Stomach (tissue), 8 donors: ENCODE measurements at regions not wholly inside any gene's neighbourhood (a gene's known extent, or its start where the extent isn't known, plus 50 kb on each side); places are given as distances from the start of the nearest gene placed in this dataset.

Experiments used
- DNase-seq, 2 donors: peaks; one replicate each; pipeline versions ENCODE4 v3.0.0 to v3.0.0-alpha.2; 2013 to 2019
- H3K27ac ChIP-seq, 5 donors: fragments of 200-600 bp in 4 of 5; sonication (generic) in 4 of 5; one replicate each; pipeline ENCODE4 v1.5.1; 2013 to 2019; ENCODE audit warnings: mild to moderate bottlenecking in 1 of 5, moderate library complexity in 1 of 5
- H3K27me3 ChIP-seq, 3 donors: fragments of 200-600 bp; sonication (generic); one replicate each; pipeline ENCODE4 v1.5.1; 2017 to 2019; ENCODE audit warnings: mixed run types in 1 of 3
- H3K36me3 ChIP-seq, 4 donors: fragments of 200-600 bp; sonication (generic); 1 replicate in 3 of 4; 2 replicates in 1 of 4; pipeline ENCODE4 v1.5.1; 2016 to 2019
- H3K4me1 ChIP-seq, 4 donors: fragments of 200-600 bp; sonication (generic); one replicate each; pipeline ENCODE4 v1.5.1; 2016 to 2019
- H3K4me3 ChIP-seq, 4 donors: fragments of 200-600 bp; sonication (generic) in 3 of 4; one replicate each; pipeline ENCODE4 v1.5.1; 2016 to 2019; ENCODE audit warnings: mild to moderate bottlenecking in 1 of 4
- H3K9me3 ChIP-seq, 4 donors: fragments of 200-600 bp; sonication (generic); one replicate each; pipeline ENCODE4 v1.5.1; 2016 to 2019
- EP300 ChIP-seq: sonication (generic); formaldehyde crosslinking; IDR thresholded peaks from one replicate; pipeline ENCODE4 v1.6.1; 2017; ENCODE audit warnings: antibody characterized with exemption
- POLR2A ChIP-seq, 4 donors: fragments of 450-650 bp; IDR thresholded peaks; one replicate each; pipeline ENCODE4 v1.6.1; 2016; ENCODE audit warnings: antibody characterized with exemption in 4 of 4, control low read depth in 2 of 4, mild to moderate bottlenecking in 1 of 4, moderate library complexity in 1 of 4
- POLR2AphosphoS5 ChIP-seq, 3 donors: sonication (generic); formaldehyde crosslinking; IDR thresholded peaks; one replicate each; pipeline ENCODE4 v1.6.1; 2016; ENCODE audit warnings: antibody characterized with exemption in 3 of 3
- WGBS, 5 donors: extraction: QIAGEN DNeasy Blood & Tissue Kit in 3 of 5; methylation state at CpG; one replicate each; pipeline versions ENCODE4 v1.1.5 to v1.1.7; 2013 to 2018; 5-methylcytosine and 5-hydroxymethylcytosine counted together
- intact Hi-C: fragments of 100-400 bp; cut with DNase I; formaldehyde crosslinking; loops from one replicate; pipeline ENCODE4 v1.15.1; 2023; ENCODE audit warnings: low total_unique reads
- TF ChIP-seq, protein P1 (sequence below), 7 experiments: fragments of 450-650 bp in 4 of 7; fragments of 200-600 bp in 3 of 7; sonication (generic) in 3 of 7; IDR thresholded peaks; one replicate each; pipeline ENCODE4 v1.5.1; 2016 to 2019; ENCODE audit warnings: antibody characterized with exemption in 7 of 7, control low read depth in 2 of 7, mild to moderate bottlenecking in 1 of 7
- donor health status: healthy with polysubstance abuse.
- donor health status: Bipolar disorder and iron deficiency.
- donor health status: healthy.

DNA sequence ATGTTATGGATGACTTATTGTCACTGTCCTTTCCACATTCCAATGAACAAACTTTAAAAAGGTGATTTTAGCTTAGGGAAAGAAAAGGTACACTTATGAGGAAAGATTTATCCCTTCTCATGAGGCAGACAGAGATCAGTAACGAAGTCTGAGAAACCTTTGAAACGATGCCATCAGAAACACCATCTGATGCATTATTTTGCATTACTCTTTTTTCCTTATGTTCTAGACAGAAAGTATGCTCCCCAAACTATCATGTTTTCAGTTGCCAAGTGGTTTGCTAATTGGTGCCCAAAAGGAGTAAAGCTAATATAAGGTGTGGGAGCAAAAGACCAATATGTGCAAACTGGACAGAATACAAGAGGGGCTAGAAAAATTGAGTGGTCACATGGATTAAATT is 397.7 kb upstream of the RIOK2 start:
- Histone ChIP-seq H3K27ac (no peak overlapping the region), H3K27me3 (no peaks in the 10 kb centered on the region), H3K36me3 (no peaks in the 10 kb centered on the region), H3K9me3 (no peaks in the 10 kb centered on the region), H3K4me3 (no peak overlapping the region), H3K4me1 (peaks cover 0 to 6% (median 0%) of the 10 kb centered on the region in 4 donors)
- TF ChIP-seq POLR2A (IDR thresholded peaks at IDR 0.05), result no peak
- no peak for TF ChIP-seq EP300
- TF ChIP-seq, protein P1, sequence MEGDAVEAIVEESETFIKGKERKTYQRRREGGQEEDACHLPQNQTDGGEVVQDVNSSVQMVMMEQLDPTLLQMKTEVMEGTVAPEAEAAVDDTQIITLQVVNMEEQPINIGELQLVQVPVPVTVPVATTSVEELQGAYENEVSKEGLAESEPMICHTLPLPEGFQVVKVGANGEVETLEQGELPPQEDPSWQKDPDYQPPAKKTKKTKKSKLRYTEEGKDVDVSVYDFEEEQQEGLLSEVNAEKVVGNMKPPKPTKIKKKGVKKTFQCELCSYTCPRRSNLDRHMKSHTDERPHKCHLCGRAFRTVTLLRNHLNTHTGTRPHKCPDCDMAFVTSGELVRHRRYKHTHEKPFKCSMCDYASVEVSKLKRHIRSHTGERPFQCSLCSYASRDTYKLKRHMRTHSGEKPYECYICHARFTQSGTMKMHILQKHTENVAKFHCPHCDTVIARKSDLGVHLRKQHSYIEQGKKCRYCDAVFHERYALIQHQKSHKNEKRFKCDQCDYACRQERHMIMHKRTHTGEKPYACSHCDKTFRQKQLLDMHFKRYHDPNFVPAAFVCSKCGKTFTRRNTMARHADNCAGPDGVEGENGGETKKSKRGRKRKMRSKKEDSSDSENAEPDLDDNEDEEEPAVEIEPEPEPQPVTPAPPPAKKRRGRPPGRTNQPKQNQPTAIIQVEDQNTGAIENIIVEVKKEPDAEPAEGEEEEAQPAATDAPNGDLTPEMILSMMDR (IDR thresholded peaks at IDR 0.05), result no peak
- TF ChIP-seq POLR2AphosphoS5 (IDR thresholded peaks at IDR 0.05), result no peak
- 88 to 96% (median 94%) methylated on average over 2 of the region's 2 CpGs for WGBS, 5 donors
- intact Hi-C loops, result no loop called here
- no peak for DNase-seq

DNA sequence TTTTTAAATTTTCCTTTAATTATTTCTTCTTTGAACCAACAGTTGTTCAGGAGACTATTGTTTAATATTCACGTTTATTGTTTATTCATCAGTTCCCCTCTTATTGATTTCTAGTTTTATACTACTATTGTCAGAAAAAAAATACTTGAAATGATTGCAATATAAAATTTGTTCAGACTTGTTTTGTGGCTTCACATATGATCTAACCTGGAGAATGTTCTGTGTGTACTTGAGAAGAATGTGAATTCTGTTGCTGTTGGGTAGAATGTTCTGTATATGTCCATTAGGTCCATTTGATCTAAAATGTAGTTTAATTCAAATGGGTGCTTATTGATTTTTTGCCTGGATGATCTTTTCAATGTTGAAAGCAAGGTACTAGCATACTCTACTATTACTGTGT is 408.7 kb upstream of the RIOK2 start:
- intact Hi-C loops, result no loop called here
- no peaks in the 10 kb centered on the region for H3K36me3 ChIP-seq
- no peaks in the 10 kb centered on the region for H3K4me1 ChIP-seq
- TF ChIP-seq, protein P1 (IDR thresholded peaks at IDR 0.05), result no peak
- TF ChIP-seq POLR2AphosphoS5 (IDR thresholded peaks at IDR 0.05) (no peak), EP300 (no peak), POLR2A (IDR thresholded peaks at IDR 0.05) (no peak)
- DNase-seq, result no peak
- peaks cover 0 to 20% (median 6%) of the 10 kb centered on the region in 4 donors for H3K9me3 ChIP-seq
- H3K4me3 ChIP-seq, result no peak overlapping the region
- WGBS, 5 donors, result 31 to 88% (median 76%) methylated on average over 1 of the region's 1 CpG
- H3K27me3 ChIP-seq, result no peaks in the 10 kb centered on the region
- no peak overlapping the region for H3K27ac ChIP-seq

DNA sequence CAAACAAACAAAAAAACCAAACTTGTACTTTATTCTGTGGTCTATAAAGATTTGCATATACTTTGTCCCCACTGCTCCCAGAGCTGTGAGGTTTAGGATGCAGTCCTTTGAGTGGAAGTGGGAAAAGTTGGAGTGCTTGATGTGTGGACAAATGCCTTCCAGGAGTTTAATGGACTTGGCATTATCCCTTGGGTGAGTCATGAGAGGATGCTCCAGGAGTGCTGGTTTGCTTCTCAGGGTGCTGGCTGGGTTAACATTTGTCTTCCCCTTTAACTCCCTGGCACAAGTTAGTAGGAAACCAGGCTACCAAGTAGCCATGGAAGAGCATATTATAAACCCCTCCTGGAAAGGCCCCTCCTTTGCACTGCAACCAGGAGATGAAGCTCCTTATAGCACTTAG is 417.4 kb upstream of the RIOK2 start:
- H3K4me1 ChIP-seq, result no peaks in the 10 kb centered on the region
- TF ChIP-seq POLR2A (IDR thresholded peaks at IDR 0.05) (no peak), EP300 (no peak), POLR2AphosphoS5 (IDR thresholded peaks at IDR 0.05) (no peak)
- TF ChIP-seq, protein P1 (IDR thresholded peaks at IDR 0.05), result no peak

DNA sequence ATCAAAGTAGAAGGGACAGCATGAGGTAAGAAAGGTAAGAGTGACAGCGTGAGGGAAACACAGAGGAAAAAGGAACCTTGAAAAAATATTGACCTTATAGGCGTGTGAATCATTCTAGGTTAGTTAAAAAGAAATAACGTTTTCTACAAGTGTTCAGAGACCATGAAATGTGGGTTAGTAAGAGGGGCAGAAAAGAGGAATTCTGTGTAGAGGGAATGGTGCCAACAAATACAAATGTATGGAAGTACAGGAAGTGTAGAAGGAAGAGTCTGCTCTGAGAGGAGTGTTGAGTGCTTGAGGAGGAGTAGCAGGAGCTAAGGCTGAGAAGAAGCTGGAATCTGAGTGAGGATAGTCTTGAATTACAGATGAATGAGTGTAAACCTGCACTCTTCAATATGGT is 418.6 kb upstream of the RIOK2 start:
- Histone ChIP-seq H3K9me3 (peaks cover 7 to 44% (median 27%) of the 10 kb centered on the region in 4 donors), H3K4me1 (no peaks in the 10 kb centered on the region)
- DNase-seq, result no peak

More for the DNA sequence above, 417.4 kb upstream of the RIOK2 start:
- H3K36me3 ChIP-seq, result no peaks in the 10 kb centered on the region
- no peak for DNase-seq
- H3K27ac ChIP-seq, result no peak overlapping the region
- peaks cover 7 to 56% (median 33%) of the 10 kb centered on the region in 4 donors for H3K9me3 ChIP-seq
- no peaks in the 10 kb centered on the region for H3K27me3 ChIP-seq
- H3K4me3 ChIP-seq, result no peak overlapping the region
- intact Hi-C loops, result no loop called here

More for the DNA sequence above, 418.6 kb upstream of the RIOK2 start:
- intact Hi-C loops, result no loop called here
- no peaks in the 10 kb centered on the region for H3K36me3 ChIP-seq
- no peaks in the 10 kb centered on the region for H3K27me3 ChIP-seq
- H3K27ac ChIP-seq, result no peak overlapping the region
- no peak for TF ChIP-seq EP300
- no peak for TF ChIP-seq POLR2A (IDR thresholded peaks at IDR 0.05)
- no peak for TF ChIP-seq POLR2AphosphoS5 (IDR thresholded peaks at IDR 0.05)
- TF ChIP-seq, protein P1 (IDR thresholded peaks at IDR 0.05), result no peak
- WGBS, 5 donors, result 54 to 67% (median 59%) methylated on average over 3 of the region's 3 CpGs
- no peak overlapping the region for H3K4me3 ChIP-seq
